GM19043 (cell line): ENCODE measurements at regions not wholly inside any gene's neighbourhood (a gene's known extent, or its start where the extent isn't known, plus 50 kb on each side); places are given as distances from the start of the nearest gene placed in this dataset.
"Not testable (repeated sequence)": the region's sequence is repeated elsewhere in the genome, so short reads cannot be mapped to it uniquely, and the experiment has no call there.

Experiments
- ATAC-seq: cut with Tn5 transposase; IDR thresholded peaks from one replicate; pipeline ENCODE4 v1.9.1; 2021; ENCODE audit warnings: low read depth; ENCODE audit not compliant: unreplicated experiment

- ATAC-seq = no peak
These were observed 133.9 kb downstream of the PPP1R3A start for GRCh38 chr7:113784956-113785355.

GRCh38 chr7:113784316-113784715 is 134.5 kb downstream of the PPP1R3A start:
- ATAC-seq = no peak

- no peak for ATAC-seq
These were observed 135.4 kb downstream of the PPP1R3A start for GRCh38 chr7:113783403-113783802.

- no peak for ATAC-seq
These were observed 143.0 kb downstream of the PPP1R3A start for GRCh38 chr7:113775804-113776203.

- no peak for ATAC-seq
These were observed 143.4 kb downstream of the PPP1R3A start for GRCh38 chr7:113775401-113775800.

GRCh38 chr7:113774182-113774807 is 144.5 kb downstream of the PPP1R3A start:
- ATAC-seq = peak; percentile 90

GRCh38 chr7:113770146-113770738 is 148.6 kb downstream of the PPP1R3A start:
- ATAC-seq = no peak

GRCh38 chr7:113768387-113768786 is 150.4 kb downstream of the PPP1R3A start:
- no peak for ATAC-seq

GRCh38 chr7:113764401-113765035 is 154.3 kb downstream of the PPP1R3A start:
- no peak for ATAC-seq

- ATAC-seq = no peak
These were observed 155.6 kb downstream of the PPP1R3A start for GRCh38 chr7:113763226-113763625.

GRCh38 chr7:113756250-113756649 is 162.6 kb downstream of the PPP1R3A start:
- no peak for ATAC-seq

- ATAC-seq = no peak
These were observed 166.1 kb downstream of the PPP1R3A start for GRCh38 chr7:113752689-113753088.

GRCh38 chr7:113752289-113752688 is 166.5 kb downstream of the PPP1R3A start:
- no peak for ATAC-seq

- ATAC-seq = no peak
These were observed 167.3 kb downstream of the PPP1R3A start for GRCh38 chr7:113751547-113751946.

- ATAC-seq = not testable (repeated sequence)
These were observed 170.4 kb downstream of the PPP1R3A start for GRCh38 chr7:113748385-113748784.

GRCh38 chr7:113742946-113743431 is 175.8 kb downstream of the PPP1R3A start:
- not testable (repeated sequence) for ATAC-seq

- ATAC-seq = no peak
These were observed 176.4 kb downstream of the PPP1R3A start for GRCh38 chr7:113742377-113742776.

GRCh38 chr7:113731571-113731970 is 187.2 kb downstream of the PPP1R3A start:
- ATAC-seq = no peak

- no peak for ATAC-seq
These were observed 188.4 kb downstream of the PPP1R3A start for GRCh38 chr7:113730309-113730955.

- ATAC-seq = no peak
These were observed 191.3 kb downstream of the PPP1R3A start for GRCh38 chr7:113727486-113727885.

- ATAC-seq = no peak
These were observed 196.8 kb downstream of the PPP1R3A start for GRCh38 chr7:113722006-113722405.
